ENCODE measurements at regions not wholly inside any gene's neighbourhood (a gene's known extent, or its start where the extent isn't known, plus 50 kb on each side); places are given as distances from the start of the nearest gene placed in this dataset.

- TF ChIP-seq SUZ12 (IDR thresholded peaks at IDR 0.05; ENCODE audit: extremely low read depth, insufficient read depth, insufficient read length) (no peak), YY1 (IDR thresholded peaks at IDR 0.05; ENCODE audit: insufficient read depth, insufficient read length) (no peak), ZNF274 (IDR thresholded peaks at IDR 0.05; ENCODE audit: low read depth, low read length) (no peak)
These were observed 56.5 kb upstream of the ATP8A1 start for GRCh38 chr4:42713391-42713790.

Measured in NT2/D1 (cell line).